OCI-LY1 (cell line): ENCODE measurements at regions not wholly inside any gene's neighbourhood (a gene's known extent, or its start where the extent isn't known, plus 50 kb on each side); places are given as distances from the start of the nearest gene placed in this dataset.

Experiments
- EZH2 ChIP-seq: fragments of 200-600 bp; sonication (generic), shearing (Covaris generic); IDR thresholded peaks from 2 replicates; pipeline ENCODE4 v1.8.0; 2017; ENCODE audit warnings: borderline replicate concordance, mixed run types, mild to moderate bottlenecking, antibody characterized with exemption, low read length, moderate library complexity, mixed read lengths
- TF ChIP-seq, protein P1 (sequence below): fragments of 200-600 bp; sonication (generic), shearing (Covaris generic); IDR thresholded peaks from 2 replicates; pipeline ENCODE4 v1.5.1; 2017; ENCODE audit warnings: mild to moderate bottlenecking, antibody characterized with exemption, low read length, moderate library complexity, mixed read lengths

DNA sequence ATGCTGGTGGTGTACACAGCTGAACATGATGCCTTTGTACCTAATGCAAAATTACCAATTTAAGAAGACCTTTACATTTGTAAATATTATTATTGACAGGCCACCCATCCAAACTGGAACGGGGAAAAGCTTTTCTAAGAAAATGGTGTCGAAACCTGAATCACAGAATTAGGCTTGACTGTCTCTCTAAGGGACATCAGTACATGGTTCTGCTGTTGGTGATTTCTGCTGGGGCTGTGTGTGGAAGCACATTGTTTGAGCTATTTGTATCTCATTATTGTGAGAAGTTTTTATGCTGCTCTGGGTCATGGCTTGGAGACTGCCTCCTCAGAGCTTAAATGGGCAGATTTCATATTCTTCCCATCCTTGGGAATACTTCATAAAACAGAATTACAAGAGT is 420.9 kb upstream of the POU3F3 start:
- no peak for TF ChIP-seq EZH2
- TF ChIP-seq, protein P1, sequence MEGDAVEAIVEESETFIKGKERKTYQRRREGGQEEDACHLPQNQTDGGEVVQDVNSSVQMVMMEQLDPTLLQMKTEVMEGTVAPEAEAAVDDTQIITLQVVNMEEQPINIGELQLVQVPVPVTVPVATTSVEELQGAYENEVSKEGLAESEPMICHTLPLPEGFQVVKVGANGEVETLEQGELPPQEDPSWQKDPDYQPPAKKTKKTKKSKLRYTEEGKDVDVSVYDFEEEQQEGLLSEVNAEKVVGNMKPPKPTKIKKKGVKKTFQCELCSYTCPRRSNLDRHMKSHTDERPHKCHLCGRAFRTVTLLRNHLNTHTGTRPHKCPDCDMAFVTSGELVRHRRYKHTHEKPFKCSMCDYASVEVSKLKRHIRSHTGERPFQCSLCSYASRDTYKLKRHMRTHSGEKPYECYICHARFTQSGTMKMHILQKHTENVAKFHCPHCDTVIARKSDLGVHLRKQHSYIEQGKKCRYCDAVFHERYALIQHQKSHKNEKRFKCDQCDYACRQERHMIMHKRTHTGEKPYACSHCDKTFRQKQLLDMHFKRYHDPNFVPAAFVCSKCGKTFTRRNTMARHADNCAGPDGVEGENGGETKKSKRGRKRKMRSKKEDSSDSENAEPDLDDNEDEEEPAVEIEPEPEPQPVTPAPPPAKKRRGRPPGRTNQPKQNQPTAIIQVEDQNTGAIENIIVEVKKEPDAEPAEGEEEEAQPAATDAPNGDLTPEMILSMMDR: no peak
